Heart left ventricle (tissue), 13 donors: ENCODE measurements at regions not wholly inside any gene's neighbourhood (a gene's known extent, or its start where the extent isn't known, plus 50 kb on each side); places are given as distances from the start of the nearest gene placed in this dataset.

Experiments used
- CTCF ChIP-seq, 12 donors: fragments of 200-600 bp; sonication (generic) in 4 of 12; IDR thresholded peaks; one replicate each; pipeline versions ENCODE4 v1.5.0 to v1.8.0; 2018 to 2022; ENCODE audit warnings: antibody characterized with exemption in 12 of 12, mild to moderate bottlenecking in 5 of 12
- POLR2A ChIP-seq, 2 donors: fragments of 450-650 bp; IDR thresholded peaks; one replicate each; pipeline ENCODE4 v1.6.1; 2017; ENCODE audit warnings: antibody characterized with exemption in 2 of 2, mild to moderate bottlenecking in 2 of 2, moderate library complexity in 2 of 2
- donor health status: ischemic (EF 13 %, LVEDD 7.1; RV severe dilation, severe dysfunction).
- donor health status: DM: no; HTN: yes; CAD: no.
- donor health status: DM: no; HTN: no; CAD: no.
- donor health status: ischemic (EF 25% LVEDD 6.9; RV normal size, moderate dysfunction).
- donor health status: ischemic (EF 25% LVEDD 5.7; RV mildly dilated, moderate dysfunction).
- donor health status: ischemic (EF 35%, LVEDD 5.7; RV mildly dilated, moderate dysfunction).
- donor health status: nonischemic (EF 11% LVEDD 7.7; RV severe dilation, severe dysfunction).
- donor health status: DM: yes; HTN: yes; CAD: no.
- donor health status: PGD.
- donor health status: ischemic (EF 29% LVEDD 5.4; RV normal size, mild dysfunction).
- donor health status: nonischemic (EF 23%, LVEDD 6.1; RV moderate dilation, normal function).

DNA sequence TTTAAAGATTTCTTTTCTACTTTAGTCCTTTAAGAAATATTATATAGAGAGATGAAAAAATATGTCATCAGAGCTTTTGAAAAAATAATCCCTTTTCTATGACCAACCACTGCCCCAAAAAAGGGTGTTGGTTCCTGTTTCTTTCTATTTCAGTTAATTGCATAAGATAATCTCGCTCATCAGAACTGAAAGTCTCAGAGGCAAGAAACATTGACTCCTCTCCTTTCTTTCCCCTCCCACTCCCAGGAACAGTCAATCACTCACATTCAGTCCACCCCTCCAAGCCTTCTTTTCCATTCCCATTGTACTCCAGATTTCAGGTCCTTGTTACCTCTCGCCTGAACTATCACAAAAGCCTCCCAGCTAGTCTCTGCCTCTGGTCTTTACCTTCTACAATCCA lies 153.7 kb upstream of the ABI3BP start:
- no peak for TF ChIP-seq CTCF (IDR thresholded peaks at IDR 0.05)
- TF ChIP-seq POLR2A (IDR thresholded peaks at IDR 0.05), result no peak
